ENCODE measurements at regions not wholly inside any gene's neighbourhood (a gene's known extent, or its start where the extent isn't known, plus 50 kb on each side); places are given as distances from the start of the nearest gene placed in this dataset.

DNA sequence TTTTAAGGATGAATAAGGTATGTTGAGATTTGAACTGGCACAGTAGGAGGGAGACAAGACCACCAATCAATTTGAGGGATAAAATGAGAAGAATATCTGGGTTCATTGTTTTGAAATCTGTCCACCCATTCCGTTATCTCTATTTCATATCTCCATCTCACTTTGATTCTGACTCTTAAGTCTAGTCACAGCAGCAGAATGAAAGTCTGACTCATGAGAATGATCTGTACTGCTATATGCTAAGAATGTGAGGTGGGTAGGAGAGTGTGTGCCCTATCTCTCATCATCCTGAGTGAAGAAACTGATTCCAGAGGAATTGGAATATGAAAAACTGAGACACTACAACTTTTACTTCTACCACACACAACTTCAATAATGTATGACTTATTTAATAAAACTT, 1994.5 kb upstream of the PIK3C3 start:
- TF ChIP-seq, protein P1, sequence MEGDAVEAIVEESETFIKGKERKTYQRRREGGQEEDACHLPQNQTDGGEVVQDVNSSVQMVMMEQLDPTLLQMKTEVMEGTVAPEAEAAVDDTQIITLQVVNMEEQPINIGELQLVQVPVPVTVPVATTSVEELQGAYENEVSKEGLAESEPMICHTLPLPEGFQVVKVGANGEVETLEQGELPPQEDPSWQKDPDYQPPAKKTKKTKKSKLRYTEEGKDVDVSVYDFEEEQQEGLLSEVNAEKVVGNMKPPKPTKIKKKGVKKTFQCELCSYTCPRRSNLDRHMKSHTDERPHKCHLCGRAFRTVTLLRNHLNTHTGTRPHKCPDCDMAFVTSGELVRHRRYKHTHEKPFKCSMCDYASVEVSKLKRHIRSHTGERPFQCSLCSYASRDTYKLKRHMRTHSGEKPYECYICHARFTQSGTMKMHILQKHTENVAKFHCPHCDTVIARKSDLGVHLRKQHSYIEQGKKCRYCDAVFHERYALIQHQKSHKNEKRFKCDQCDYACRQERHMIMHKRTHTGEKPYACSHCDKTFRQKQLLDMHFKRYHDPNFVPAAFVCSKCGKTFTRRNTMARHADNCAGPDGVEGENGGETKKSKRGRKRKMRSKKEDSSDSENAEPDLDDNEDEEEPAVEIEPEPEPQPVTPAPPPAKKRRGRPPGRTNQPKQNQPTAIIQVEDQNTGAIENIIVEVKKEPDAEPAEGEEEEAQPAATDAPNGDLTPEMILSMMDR (conservative IDR thresholded peaks at IDR 0.05 in 1 of 2, IDR thresholded peaks at IDR 0.05 in 1 of 2; ENCODE audit: extremely low read depth in 1 of 2, insufficient read depth in 1 of 2, low read depth in 1 of 2, low read length in 2 of 2) = no peak
- no peak for TF ChIP-seq EZH2 (IDR thresholded peaks at IDR 0.05; ENCODE audit: borderline replicate concordance, low read length)
